ENCODE measurements at regions not wholly inside any gene's neighbourhood (a gene's known extent, or its start where the extent isn't known, plus 50 kb on each side); places are given as distances from the start of the nearest gene placed in this dataset.
"Not testable (repeated sequence)": the region's sequence is repeated elsewhere in the genome, so short reads cannot be mapped to it uniquely, and the experiment has no call there.

DNA sequence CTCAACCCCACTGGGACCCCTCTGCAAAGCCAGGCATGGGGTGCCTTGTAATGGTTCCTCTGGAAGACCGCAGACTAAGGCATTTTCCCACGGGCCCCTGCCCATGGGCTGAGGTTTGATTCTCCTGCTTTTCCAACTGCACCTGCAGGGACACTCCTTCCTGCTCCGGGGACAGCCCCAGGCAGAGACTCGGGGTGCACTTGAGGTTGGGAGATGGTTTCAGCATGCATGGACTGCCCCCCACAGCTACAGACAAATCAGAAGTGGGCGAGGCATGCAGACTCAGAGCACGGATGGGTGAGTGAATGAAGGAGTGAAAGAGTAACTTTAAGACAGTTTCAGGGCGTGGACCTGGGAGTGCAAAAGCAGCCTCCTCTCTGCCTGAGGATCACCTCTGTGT is 87.9 kb upstream of the RPL38 start:
- DNase-seq (ENCODE audit: low read depth) = no peak

DNA sequence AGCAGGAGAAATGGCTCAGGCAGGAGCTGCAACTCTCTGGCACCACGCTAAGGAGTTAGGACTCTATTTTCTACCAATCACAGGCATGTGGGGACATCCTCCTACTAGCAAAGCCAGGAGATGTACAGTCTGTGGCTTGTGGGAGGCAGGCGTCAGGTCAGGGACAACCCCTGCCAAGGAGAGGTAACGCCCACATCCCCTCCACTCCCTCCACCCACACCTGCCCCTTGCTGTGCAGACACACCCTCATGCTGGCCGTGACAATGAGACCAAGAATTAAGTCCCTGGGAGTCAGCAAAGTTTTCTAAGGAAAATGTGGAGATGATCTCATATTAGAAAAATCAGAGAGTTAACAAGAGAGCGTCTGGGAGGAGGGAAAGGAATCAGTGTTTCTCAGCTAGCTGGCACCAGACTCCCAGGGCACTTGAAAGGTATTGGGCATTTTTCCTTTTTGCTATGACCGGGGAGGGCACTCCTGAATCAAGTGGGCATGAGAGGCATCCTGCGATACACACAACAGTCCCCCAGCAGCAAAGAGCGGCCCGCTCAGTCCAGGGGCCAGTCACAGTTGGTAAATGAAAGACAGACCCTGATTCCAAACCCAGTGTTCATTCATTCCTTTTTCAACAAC is 87.3 kb upstream of the RPL38 start:
- DNase-seq (ENCODE audit: low read depth) = no peak

GRCh38 chr17:74117087-74117698 is 86.3 kb upstream of the RPL38 start:
- DNase-seq (ENCODE audit: low read depth) = no peak

- no peak for DNase-seq (ENCODE audit: low read depth)
These were observed 85.5 kb upstream of the RPL38 start for GRCh38 chr17:74117999-74118421.

DNA sequence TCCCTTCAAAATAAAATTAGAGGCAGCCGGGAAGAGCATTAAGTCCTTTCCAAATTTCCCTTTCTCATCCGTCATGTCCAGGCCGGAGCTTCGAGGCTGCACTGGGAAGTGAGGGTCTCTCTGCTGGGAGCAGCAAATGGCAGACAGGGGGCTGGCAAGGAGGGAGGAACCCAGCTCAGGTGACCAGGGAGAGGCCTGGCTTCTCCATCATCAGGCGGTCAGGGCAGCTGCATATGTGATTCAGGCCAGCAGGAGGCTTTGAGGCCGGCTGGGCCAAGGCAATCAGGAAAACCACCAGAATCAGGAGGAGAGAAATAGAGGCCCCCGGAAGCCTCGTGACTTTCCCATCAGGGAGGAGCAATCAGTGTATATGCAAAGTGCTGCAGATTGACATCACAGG is 85.0 kb upstream of the RPL38 start:
- DNase-seq (ENCODE audit: low read depth) = no peak

- no peak for DNase-seq (ENCODE audit: low read depth)
These were observed 84.4 kb upstream of the RPL38 start for GRCh38 chr17:74119049-74119580.

DNA sequence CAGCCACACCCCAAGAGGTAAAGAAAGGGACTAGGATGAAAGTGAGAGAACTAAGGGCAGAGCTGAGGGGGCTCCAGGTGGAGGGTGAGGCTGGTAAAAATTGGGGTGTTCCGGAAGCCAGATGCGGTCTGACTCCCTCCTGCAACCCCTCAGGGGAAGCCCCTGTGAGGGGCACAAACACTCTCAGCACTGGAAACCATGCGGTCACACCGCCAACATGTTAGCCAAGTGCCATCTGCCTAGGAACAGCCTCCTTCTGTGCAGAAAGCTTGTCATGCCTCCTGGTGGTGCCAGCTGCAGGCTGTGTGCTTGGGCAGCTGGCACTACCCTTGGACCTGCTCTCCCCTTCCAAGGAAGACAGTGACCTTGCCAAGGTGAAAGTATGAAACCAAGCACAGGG is 83.5 kb upstream of the RPL38 start:
- no peak for DNase-seq (ENCODE audit: low read depth)

DNA sequence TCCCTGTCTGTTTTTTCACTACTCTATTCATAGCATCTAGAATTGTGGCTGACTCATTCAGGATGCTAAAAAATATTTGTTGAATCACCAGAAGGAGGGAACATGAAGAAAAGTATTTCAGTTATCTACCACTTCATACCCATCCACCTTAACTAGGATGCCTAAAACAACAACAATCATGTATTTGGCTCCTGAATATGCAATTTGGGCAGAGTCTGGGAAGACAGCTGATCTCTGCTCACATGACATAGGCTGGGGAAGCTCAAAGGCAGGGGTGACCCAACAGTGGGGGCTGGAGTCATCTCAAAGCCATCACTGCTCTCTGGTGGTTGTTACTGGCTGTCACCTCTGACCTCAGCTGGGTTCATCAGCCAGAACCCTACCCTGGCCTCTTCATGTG is 80.1 kb upstream of the RPL38 start:
- DNase-seq (ENCODE audit: low read depth) = no peak

GRCh38 chr17:74123866-74124444 is 79.5 kb upstream of the RPL38 start:
- no peak for DNase-seq (ENCODE audit: low read depth)

DNA sequence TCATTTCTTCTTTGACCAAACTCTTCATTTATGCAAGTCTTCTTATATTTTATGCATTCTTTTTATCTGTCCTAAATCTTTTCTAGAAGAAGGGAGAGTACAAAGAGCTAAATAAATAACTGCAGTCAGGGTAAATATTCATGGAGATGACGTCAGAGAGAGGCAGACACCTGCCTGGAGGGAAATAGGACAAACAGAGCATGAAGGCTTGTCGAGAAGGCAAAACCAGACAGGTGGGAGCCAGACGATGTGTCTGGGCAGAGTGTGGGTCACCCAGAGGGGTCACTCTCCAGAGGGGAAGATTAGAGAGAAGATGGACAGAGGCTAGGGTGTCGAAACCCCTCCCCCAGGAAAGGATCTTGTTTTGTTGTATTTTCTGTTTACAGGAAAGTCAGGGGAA is 78.3 kb upstream of the RPL38 start:
- no peak for DNase-seq (ENCODE audit: low read depth)

DNA sequence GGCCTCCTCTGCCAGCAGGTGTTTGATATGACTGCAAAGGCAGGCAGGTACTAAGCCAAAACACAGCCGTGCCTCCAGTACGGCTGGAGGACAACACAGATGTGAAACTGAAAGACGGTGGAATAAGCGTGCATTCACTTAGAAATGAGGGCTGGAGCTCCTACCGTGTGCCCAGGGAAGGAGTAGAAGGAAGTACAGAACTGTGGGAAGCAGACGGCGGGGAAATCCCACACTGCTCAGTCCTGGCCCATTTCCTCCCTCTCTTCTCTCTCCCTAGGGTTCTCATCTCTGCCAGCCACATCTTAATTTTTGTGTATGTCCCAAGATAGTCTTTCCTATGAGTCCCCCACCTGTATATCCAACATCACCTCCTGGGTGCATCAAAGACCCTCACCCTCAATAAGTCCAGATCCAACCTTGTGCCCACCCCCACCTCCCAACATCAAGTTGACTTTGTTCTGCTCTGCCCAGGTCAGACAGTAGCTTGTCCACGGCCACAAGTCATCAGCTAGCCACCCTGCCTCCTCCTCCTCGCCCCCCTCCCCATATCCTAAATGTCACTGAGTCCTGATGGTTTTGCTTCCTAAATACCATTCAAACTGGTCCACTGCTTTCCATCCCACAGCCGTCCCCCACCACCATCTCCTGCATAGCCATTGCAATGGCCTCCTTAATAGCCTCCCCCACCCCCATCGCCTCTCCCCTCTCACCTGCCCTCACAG is 77.1 kb upstream of the RPL38 start:
- no peak for DNase-seq (ENCODE audit: low read depth)

DNA sequence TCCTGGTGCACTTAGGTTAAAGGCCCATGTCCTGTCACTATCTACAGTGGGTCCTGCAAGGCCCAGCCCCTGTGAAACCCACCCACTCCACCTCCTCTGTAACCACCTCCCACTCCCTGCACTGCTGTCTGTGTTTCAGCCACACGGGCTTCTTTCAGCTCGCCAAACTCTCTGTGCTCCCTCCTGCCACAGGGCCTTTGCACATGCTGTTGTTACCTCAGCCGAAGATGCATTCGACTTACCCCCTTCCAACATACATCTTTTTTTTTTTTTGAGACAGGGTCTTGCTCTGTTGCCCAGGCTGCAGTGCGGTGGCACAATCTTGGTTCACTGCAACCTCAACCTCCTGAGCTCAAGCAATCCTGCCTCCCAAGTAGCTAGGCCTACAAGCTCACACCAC is 76.5 kb upstream of the RPL38 start:
- DNase-seq (ENCODE audit: low read depth) = no peak

DNA sequence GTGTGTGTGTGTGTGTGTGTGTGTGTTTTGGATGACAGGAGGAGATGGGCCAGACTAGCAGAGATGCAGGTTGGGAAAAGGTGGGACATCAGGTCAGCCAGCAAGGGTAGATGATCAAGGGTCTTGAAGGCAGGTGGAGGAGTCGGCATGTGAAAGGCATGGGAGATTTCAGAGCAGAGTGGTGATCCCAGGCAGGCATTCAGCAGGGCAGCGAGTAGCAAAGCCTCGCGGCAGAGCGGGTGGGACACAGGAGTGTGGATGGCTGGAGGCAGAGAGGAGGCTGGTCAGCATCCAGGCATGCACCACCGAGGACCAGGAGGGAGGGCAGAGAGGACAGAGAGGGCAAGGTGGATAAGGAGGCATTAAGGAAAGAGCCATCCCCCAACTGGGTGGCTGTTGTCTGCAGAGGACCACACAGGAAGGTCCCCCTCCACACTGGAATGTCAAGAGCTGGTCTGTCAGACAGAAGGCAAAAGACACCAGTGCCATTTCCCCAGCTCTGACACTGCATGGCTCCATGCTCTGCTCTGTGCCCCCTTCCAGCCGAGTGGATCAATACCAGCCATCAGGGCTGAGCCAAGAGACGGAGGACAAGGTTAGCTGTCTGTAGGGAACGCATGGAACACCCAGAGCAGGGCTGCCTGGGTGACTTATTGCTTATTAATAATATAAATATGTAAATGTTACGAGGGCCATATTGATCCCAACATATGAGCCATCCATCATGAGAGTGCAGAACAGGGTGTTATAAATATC is 74.8 kb upstream of the RPL38 start:
- DNase-seq (ENCODE audit: low read depth) = no peak

GRCh38 chr17:74129800-74130199 is 73.7 kb upstream of the RPL38 start:
- DNase-seq (ENCODE audit: low read depth) = not testable (repeated sequence)

- no peak for DNase-seq (ENCODE audit: low read depth)
These were observed 73.2 kb upstream of the RPL38 start for GRCh38 chr17:74130276-74130675.

GRCh38 chr17:74130841-74131240 is 72.6 kb upstream of the RPL38 start:
- DNase-seq (ENCODE audit: low read depth) = no peak

DNA sequence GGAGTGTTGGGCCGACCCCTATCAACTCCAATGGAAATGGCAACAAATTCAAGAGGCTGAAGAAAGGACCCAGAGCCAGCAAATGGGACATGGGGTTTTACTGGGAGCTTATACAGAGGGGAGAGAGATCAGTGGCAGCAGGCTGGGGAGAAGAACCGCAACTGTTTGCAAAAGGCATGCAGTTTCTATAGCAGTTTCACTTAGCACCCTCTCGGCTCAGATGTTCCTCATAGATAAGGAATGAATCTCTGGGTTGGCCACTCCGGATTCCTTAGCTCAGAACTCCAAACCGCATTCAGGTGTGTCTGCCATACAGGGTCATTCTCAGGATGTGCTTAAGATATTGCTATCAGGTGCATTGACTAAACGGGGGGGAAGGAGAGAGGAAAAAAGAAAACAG is 71.1 kb upstream of the RPL38 start:
- no peak for DNase-seq (ENCODE audit: low read depth)

- DNase-seq (ENCODE audit: low read depth) = no peak
These were observed 69.7 kb upstream of the RPL38 start for GRCh38 chr17:74133740-74134139.

DNA sequence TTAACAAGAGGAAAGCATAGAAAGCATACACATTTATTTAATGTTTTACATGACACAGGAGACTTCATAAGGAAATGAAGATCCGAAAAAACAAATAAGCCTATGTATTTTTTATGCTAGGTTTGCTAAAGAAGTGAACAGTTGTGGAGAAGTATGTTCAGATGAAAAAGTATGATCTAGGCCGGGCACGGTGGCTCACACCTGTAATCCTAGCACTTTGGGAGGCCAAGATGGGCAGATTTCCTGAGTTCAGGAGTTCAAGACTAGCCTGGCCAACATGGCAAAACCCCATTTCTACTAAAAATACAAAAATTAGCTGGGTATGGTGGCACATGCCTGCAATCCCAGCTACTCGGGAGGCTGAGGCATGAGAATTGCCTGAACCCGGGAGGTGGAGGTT is 69.2 kb upstream of the RPL38 start:
- DNase-seq (ENCODE audit: low read depth) = not testable (repeated sequence)

- DNase-seq (ENCODE audit: low read depth) = no peak
These were observed 68.5 kb upstream of the RPL38 start for GRCh38 chr17:74134991-74135390.

- no peak for DNase-seq (ENCODE audit: low read depth)
These were observed 67.9 kb upstream of the RPL38 start for GRCh38 chr17:74135391-74136167.

Data from stimulated activated CD8-positive, alpha-beta memory T cell treated with anti-CD3 and anti-CD28 coated beads, Interleukin-15, amount 100 ng/mL, for 1 hour (primary cell).